H1 (cell line): ENCODE measurements at regions not wholly inside any gene's neighbourhood (a gene's known extent, or its start where the extent isn't known, plus 50 kb on each side); places are given as distances from the start of the nearest gene placed in this dataset.

Experiments used
- CEBPB ChIP-seq: IDR thresholded peaks from 2 replicates; pipeline ENCODE4 v1.6.1; 2012; ENCODE audit warnings: low read depth, low read length
- CHD1 ChIP-seq: IDR thresholded peaks from 2 replicates; pipeline ENCODE4 v1.6.1; 2012; ENCODE audit warnings: low read depth, low read length, improper control_type of control experiment
- EGR1 ChIP-seq: IDR thresholded peaks from 2 replicates; pipeline ENCODE4 v1.6.1; 2011; ENCODE audit warnings: low read depth, low read length, borderline replicate concordance
- EP300 ChIP-seq, 2 experiments: IDR thresholded peaks; 1 replicate in 1 of 2; 2 replicates in 1 of 2; pipeline ENCODE4 v1.6.1; 2011 to 2012; ENCODE audit warnings: low read depth in 2 of 2, low read length in 2 of 2, mild to moderate bottlenecking in 2 of 2, borderline replicate concordance in 1 of 2, inconsistent platforms in 1 of 2, moderate library complexity in 1 of 2
- GABPA ChIP-seq: IDR thresholded peaks from 2 replicates; pipeline ENCODE4 v1.6.1; 2011; ENCODE audit warnings: mild to moderate bottlenecking, low read length, moderate library complexity, borderline replicate concordance; ENCODE audit not compliant: insufficient read depth
- KDM1A ChIP-seq: fragments of 200-600, 300-600 bp; sonication (generic); IDR thresholded peaks from 2 replicates; pipeline ENCODE4 v1.7.1; 2016; ENCODE audit warnings: mild to moderate bottlenecking, low read length, borderline replicate concordance
- MAFK ChIP-seq: IDR thresholded peaks from 2 replicates; pipeline ENCODE4 v1.6.1; 2012; ENCODE audit warnings: low read depth, mild to moderate bottlenecking, improper control_type of control experiment, low read length
- POLR2A ChIP-seq, 2 experiments: IDR thresholded peaks; 1 replicate in 1 of 2; 2 replicates in 1 of 2; pipeline ENCODE4 v1.6.1; 2011; ENCODE audit warnings: low read depth in 2 of 2, low read length in 2 of 2, mild to moderate bottlenecking in 2 of 2; ENCODE audit errors: control extremely low read depth in 1 of 2
- SP1 ChIP-seq: IDR thresholded peaks from 2 replicates; pipeline ENCODE4 v1.6.1; 2011; ENCODE audit warnings: low read depth, low read length
- TAF1 ChIP-seq: IDR thresholded peaks from 2 replicates; pipeline ENCODE4 v1.6.1; 2011; ENCODE audit warnings: mild to moderate bottlenecking, low read depth, low read length
- YY1 ChIP-seq: IDR thresholded peaks from 2 replicates; pipeline ENCODE4 v1.6.1; 2011; ENCODE audit warnings: low read depth, mild to moderate bottlenecking, low read length
- TF ChIP-seq, protein P1 (sequence below), 3 experiments: IDR thresholded peaks; 1 replicate in 2 of 3; 2 replicates in 1 of 3; pipeline versions ENCODE4 v1.5.1 to v1.6.1; 2011; ENCODE audit warnings: low read length in 3 of 3, mild to moderate bottlenecking in 3 of 3, inconsistent platforms in 2 of 3, low read depth in 1 of 3, moderate library complexity in 1 of 3; ENCODE audit not compliant: insufficient read depth in 1 of 3; ENCODE audit errors: control extremely low read depth in 1 of 3

DNA sequence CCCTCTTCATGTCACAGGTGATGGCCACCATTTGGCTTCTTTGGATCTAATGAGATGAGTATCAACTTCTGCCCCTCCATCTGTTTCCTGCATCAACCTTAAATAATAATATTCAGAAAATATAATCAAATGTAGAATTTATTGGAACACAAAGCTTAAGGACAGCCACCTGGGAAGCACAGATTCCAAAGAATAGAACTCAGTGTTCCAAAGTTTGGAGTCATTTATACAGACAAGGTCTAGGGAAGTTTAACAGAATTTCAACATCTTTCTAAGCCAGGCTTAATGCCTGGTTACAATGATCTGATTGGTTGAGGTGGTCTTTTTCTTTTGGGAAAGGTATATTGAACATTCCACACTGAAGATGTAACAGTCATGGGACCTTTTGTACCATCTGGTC, 218.0 kb upstream of the PIEZO2 start:
- TF ChIP-seq MAFK (no peak), KDM1A (no peak), EP300 (IDR thresholded peaks at IDR 0.05; ENCODE audit: borderline replicate concordance in 1 of 2, low read depth in 2 of 2, low read length in 2 of 2) (no peak), TAF1 (no peak), GABPA (no peak), YY1 (no peak), POLR2A (IDR thresholded peaks at IDR 0.05; ENCODE audit: control extremely low read depth in 1 of 2, low read depth in 2 of 2, low read length in 2 of 2) (no peak), CEBPB (no peak), CHD1 (no peak), EGR1 (no peak), SP1 (no peak)
- TF ChIP-seq, protein P1, sequence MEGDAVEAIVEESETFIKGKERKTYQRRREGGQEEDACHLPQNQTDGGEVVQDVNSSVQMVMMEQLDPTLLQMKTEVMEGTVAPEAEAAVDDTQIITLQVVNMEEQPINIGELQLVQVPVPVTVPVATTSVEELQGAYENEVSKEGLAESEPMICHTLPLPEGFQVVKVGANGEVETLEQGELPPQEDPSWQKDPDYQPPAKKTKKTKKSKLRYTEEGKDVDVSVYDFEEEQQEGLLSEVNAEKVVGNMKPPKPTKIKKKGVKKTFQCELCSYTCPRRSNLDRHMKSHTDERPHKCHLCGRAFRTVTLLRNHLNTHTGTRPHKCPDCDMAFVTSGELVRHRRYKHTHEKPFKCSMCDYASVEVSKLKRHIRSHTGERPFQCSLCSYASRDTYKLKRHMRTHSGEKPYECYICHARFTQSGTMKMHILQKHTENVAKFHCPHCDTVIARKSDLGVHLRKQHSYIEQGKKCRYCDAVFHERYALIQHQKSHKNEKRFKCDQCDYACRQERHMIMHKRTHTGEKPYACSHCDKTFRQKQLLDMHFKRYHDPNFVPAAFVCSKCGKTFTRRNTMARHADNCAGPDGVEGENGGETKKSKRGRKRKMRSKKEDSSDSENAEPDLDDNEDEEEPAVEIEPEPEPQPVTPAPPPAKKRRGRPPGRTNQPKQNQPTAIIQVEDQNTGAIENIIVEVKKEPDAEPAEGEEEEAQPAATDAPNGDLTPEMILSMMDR (IDR thresholded peaks at IDR 0.05; ENCODE audit: control extremely low read depth in 1 of 3, insufficient read depth in 1 of 3, low read depth in 1 of 3, low read length in 3 of 3): no peak
